H1 (cell line): ENCODE measurements at regions not wholly inside any gene's neighbourhood (a gene's known extent, or its start where the extent isn't known, plus 50 kb on each side); places are given as distances from the start of the nearest gene placed in this dataset.

Source experiments
- ASH2L ChIP-seq: fragments of 200-600, 300-600 bp; sonication (generic); IDR thresholded peaks from one replicate; pipeline ENCODE4 v1.7.1; 2017; ENCODE audit warnings: low read length
- HDAC2 ChIP-seq, 2 experiments: fragments of 300-600 bp in 1 of 2; sonication (generic) in 1 of 2; IDR thresholded peaks; 2 replicates each; pipeline ENCODE4 v1.6.1; 2011 to 2012; ENCODE audit warnings: low read depth in 2 of 2, low read length in 2 of 2, mild to moderate bottlenecking in 2 of 2, moderate library complexity in 2 of 2, borderline replicate concordance in 1 of 2, inconsistent platforms in 1 of 2
- KDM5A ChIP-seq: fragments of 200-600 bp; IDR thresholded peaks from 2 replicates; pipeline ENCODE4 v1.7.1; 2012; ENCODE audit warnings: mild to moderate bottlenecking, low read length, inconsistent platforms, mixed read lengths
- NRF1 ChIP-seq: IDR thresholded peaks from 2 replicates; pipeline ENCODE4 v1.6.1; 2011; ENCODE audit warnings: mild to moderate bottlenecking, low read depth, low read length, improper control_type of control experiment
- POLR2AphosphoS5 ChIP-seq: IDR thresholded peaks from 2 replicates; pipeline ENCODE4 v1.6.1; 2011; ENCODE audit warnings: low read depth, low read length
- RNF2 ChIP-seq: fragments of 200-900, 300-1000 bp; sonication (generic); IDR thresholded peaks from 2 replicates; pipeline ENCODE4 v1.7.1; 2016; ENCODE audit warnings: borderline replicate concordance, low read depth, mild to moderate bottlenecking, antibody characterized with exemption, low read length; ENCODE audit not compliant: poor library complexity, severe bottlenecking; ENCODE audit errors: missing control alignments
- RXRA ChIP-seq: IDR thresholded peaks from 2 replicates; pipeline ENCODE4 v1.6.1; 2011; ENCODE audit warnings: low read depth, mild to moderate bottlenecking, low read length, moderate library complexity; ENCODE audit not compliant: insufficient read depth
- SIRT6 ChIP-seq: IDR thresholded peaks from one replicate; pipeline ENCODE4 v1.7.1; 2012; ENCODE audit warnings: low read length, inconsistent platforms
- SP1 ChIP-seq: IDR thresholded peaks from 2 replicates; pipeline ENCODE4 v1.6.1; 2011; ENCODE audit warnings: low read depth, low read length
- TF ChIP-seq, protein P1 (sequence below): fragments of 300-600 bp; sonication (generic); IDR thresholded peaks from 2 replicates; pipeline ENCODE4 v1.7.1; 2012; ENCODE audit warnings: low read length, moderate library complexity, mild to moderate bottlenecking, inconsistent platforms; ENCODE audit not compliant: insufficient replicate concordance
- TF ChIP-seq, protein P2 (sequence below): IDR thresholded peaks from 2 replicates; pipeline ENCODE4 v1.6.1; 2012; ENCODE audit warnings: inconsistent platforms

- TF ChIP-seq, protein P1, sequence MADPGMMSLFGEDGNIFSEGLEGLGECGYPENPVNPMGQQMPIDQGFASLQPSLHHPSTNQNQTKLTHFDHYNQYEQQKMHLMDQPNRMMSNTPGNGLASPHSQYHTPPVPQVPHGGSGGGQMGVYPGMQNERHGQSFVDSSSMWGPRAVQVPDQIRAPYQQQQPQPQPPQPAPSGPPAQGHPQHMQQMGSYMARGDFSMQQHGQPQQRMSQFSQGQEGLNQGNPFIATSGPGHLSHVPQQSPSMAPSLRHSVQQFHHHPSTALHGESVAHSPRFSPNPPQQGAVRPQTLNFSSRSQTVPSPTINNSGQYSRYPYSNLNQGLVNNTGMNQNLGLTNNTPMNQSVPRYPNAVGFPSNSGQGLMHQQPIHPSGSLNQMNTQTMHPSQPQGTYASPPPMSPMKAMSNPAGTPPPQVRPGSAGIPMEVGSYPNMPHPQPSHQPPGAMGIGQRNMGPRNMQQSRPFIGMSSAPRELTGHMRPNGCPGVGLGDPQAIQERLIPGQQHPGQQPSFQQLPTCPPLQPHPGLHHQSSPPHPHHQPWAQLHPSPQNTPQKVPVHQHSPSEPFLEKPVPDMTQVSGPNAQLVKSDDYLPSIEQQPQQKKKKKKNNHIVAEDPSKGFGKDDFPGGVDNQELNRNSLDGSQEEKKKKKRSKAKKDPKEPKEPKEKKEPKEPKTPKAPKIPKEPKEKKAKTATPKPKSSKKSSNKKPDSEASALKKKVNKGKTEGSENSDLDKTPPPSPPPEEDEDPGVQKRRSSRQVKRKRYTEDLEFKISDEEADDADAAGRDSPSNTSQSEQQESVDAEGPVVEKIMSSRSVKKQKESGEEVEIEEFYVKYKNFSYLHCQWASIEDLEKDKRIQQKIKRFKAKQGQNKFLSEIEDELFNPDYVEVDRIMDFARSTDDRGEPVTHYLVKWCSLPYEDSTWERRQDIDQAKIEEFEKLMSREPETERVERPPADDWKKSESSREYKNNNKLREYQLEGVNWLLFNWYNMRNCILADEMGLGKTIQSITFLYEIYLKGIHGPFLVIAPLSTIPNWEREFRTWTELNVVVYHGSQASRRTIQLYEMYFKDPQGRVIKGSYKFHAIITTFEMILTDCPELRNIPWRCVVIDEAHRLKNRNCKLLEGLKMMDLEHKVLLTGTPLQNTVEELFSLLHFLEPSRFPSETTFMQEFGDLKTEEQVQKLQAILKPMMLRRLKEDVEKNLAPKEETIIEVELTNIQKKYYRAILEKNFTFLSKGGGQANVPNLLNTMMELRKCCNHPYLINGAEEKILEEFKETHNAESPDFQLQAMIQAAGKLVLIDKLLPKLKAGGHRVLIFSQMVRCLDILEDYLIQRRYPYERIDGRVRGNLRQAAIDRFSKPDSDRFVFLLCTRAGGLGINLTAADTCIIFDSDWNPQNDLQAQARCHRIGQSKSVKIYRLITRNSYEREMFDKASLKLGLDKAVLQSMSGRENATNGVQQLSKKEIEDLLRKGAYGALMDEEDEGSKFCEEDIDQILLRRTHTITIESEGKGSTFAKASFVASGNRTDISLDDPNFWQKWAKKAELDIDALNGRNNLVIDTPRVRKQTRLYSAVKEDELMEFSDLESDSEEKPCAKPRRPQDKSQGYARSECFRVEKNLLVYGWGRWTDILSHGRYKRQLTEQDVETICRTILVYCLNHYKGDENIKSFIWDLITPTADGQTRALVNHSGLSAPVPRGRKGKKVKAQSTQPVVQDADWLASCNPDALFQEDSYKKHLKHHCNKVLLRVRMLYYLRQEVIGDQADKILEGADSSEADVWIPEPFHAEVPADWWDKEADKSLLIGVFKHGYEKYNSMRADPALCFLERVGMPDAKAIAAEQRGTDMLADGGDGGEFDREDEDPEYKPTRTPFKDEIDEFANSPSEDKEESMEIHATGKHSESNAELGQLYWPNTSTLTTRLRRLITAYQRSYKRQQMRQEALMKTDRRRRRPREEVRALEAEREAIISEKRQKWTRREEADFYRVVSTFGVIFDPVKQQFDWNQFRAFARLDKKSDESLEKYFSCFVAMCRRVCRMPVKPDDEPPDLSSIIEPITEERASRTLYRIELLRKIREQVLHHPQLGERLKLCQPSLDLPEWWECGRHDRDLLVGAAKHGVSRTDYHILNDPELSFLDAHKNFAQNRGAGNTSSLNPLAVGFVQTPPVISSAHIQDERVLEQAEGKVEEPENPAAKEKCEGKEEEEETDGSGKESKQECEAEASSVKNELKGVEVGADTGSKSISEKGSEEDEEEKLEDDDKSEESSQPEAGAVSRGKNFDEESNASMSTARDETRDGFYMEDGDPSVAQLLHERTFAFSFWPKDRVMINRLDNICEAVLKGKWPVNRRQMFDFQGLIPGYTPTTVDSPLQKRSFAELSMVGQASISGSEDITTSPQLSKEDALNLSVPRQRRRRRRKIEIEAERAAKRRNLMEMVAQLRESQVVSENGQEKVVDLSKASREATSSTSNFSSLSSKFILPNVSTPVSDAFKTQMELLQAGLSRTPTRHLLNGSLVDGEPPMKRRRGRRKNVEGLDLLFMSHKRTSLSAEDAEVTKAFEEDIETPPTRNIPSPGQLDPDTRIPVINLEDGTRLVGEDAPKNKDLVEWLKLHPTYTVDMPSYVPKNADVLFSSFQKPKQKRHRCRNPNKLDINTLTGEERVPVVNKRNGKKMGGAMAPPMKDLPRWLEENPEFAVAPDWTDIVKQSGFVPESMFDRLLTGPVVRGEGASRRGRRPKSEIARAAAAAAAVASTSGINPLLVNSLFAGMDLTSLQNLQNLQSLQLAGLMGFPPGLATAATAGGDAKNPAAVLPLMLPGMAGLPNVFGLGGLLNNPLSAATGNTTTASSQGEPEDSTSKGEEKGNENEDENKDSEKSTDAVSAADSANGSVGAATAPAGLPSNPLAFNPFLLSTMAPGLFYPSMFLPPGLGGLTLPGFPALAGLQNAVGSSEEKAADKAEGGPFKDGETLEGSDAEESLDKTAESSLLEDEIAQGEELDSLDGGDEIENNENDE, result no peak
- no peak for TF ChIP-seq RXRA
- no peak for TF ChIP-seq SIRT6
- TF ChIP-seq NRF1, result no peak
- TF ChIP-seq, protein P2, sequence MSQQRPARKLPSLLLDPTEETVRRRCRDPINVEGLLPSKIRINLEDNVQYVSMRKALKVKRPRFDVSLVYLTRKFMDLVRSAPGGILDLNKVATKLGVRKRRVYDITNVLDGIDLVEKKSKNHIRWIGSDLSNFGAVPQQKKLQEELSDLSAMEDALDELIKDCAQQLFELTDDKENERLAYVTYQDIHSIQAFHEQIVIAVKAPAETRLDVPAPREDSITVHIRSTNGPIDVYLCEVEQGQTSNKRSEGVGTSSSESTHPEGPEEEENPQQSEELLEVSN, result no peak
- no peak for TF ChIP-seq RNF2
- no peak for TF ChIP-seq KDM5A
- TF ChIP-seq HDAC2 (IDR thresholded peaks at IDR 0.05; ENCODE audit: borderline replicate concordance in 1 of 2, low read depth in 2 of 2, low read length in 2 of 2), result no peak
- TF ChIP-seq ASH2L, result no peak
- TF ChIP-seq POLR2AphosphoS5, result no peak
- no peak for TF ChIP-seq SP1
Measured at GRCh38 chr4:189874591-189874990, 66.1 kb upstream of the FRG1 start (continued).
